PC-3 (cell line): ENCODE measurements at regions not wholly inside any gene's neighbourhood (a gene's known extent, or its start where the extent isn't known, plus 50 kb on each side); places are given as distances from the start of the nearest gene placed in this dataset.

ENCODE experiments used
- CTCF ChIP-seq: fragments of 300-600 bp; sonication (generic); conservative IDR thresholded peaks from 2 replicates; pipeline ENCODE4 v1.5.1; 2017; ENCODE audit warnings: antibody characterized with exemption, low read depth, mild to moderate bottlenecking, low read length
- EZH2 ChIP-seq: fragments of 300-600 bp; sonication (generic); IDR thresholded peaks from one replicate; pipeline ENCODE4 v1.6.1; 2017; ENCODE audit warnings: antibody characterized with exemption, mild to moderate bottlenecking, low read length; ENCODE audit not compliant: unreplicated experiment

GRCh38 chr7:120170834-120171233 is 102.1 kb upstream of the KCND2 start:
- no peak for TF ChIP-seq CTCF
- no peak for TF ChIP-seq EZH2
